Fibroblast of lung (primary cell): ENCODE measurements at regions not wholly inside any gene's neighbourhood (a gene's known extent, or its start where the extent isn't known, plus 50 kb on each side); places are given as distances from the start of the nearest gene placed in this dataset.

Source experiments
- DNase-seq, 2 donors: peaks; one replicate each; pipeline versions ENCODE4 v3.0.0 to v3.0.0-alpha.2; 2010; ENCODE audit warnings: low read depth in 2 of 2
- H2AFZ ChIP-seq: 2 replicates; pipeline ENCODE4 v1.5.1; 2012; ENCODE audit warnings: low read length, control low read depth, inconsistent platforms
- H3K27ac ChIP-seq: 2 replicates; pipeline ENCODE4 v1.5.1; 2011; ENCODE audit warnings: low read length, control low read depth; ENCODE audit not compliant: insufficient read depth
- H3K27me3 ChIP-seq: 2 replicates; pipeline ENCODE4 v1.5.1; 2011; ENCODE audit warnings: mild to moderate bottlenecking, low read length; ENCODE audit not compliant: control insufficient read depth, insufficient read depth
- H3K36me3 ChIP-seq: 2 replicates; pipeline ENCODE4 v1.5.1; 2011; ENCODE audit warnings: low read length; ENCODE audit not compliant: control insufficient read depth, insufficient read depth
- H3K4me1 ChIP-seq: 2 replicates; pipeline ENCODE4 v1.5.1; 2011; ENCODE audit warnings: low read length; ENCODE audit not compliant: control insufficient read depth, insufficient read depth; ENCODE audit errors: extremely low read depth
- H3K4me2 ChIP-seq: 2 replicates; pipeline ENCODE4 v1.5.1; 2011; ENCODE audit warnings: low read length, control low read depth; ENCODE audit not compliant: insufficient read depth; ENCODE audit errors: extremely low read depth
- H3K4me3 ChIP-seq, 4 experiments: fragments of 200-600 bp in 1 of 4; sonication (generic) in 1 of 4; replicated peaks in 1 of 4; 2 replicates each; pipeline ENCODE4 v1.5.1; 2011 to 2016; ENCODE audit warnings: low read length in 4 of 4, low read depth in 3 of 4, mild to moderate bottlenecking in 3 of 4, control low read depth in 2 of 4, inconsistent platforms in 1 of 4, mixed read lengths in 1 of 4; ENCODE audit not compliant: insufficient read depth in 1 of 4; ENCODE audit errors: control extremely low read depth in 1 of 4
- H3K79me2 ChIP-seq: 2 replicates; pipeline ENCODE4 v1.5.1; 2012; ENCODE audit warnings: mild to moderate bottlenecking, low read length, inconsistent platforms; ENCODE audit not compliant: control insufficient read depth, insufficient read depth
- H3K9ac ChIP-seq: 2 replicates; pipeline ENCODE4 v1.5.1; 2011; ENCODE audit warnings: mild to moderate bottlenecking, low read length, control low read depth; ENCODE audit not compliant: insufficient read depth
- H3K9me3 ChIP-seq: 2 replicates; pipeline ENCODE4 v1.5.1; 2012; ENCODE audit warnings: low read depth, low read length; ENCODE audit not compliant: control insufficient read depth, insufficient read depth
- H4K20me1 ChIP-seq: 2 replicates; pipeline ENCODE4 v1.5.1; 2011; ENCODE audit warnings: low read length; ENCODE audit not compliant: control insufficient read depth, insufficient read depth; ENCODE audit errors: extremely low read depth
- EZH2 ChIP-seq: IDR thresholded peaks from 2 replicates; pipeline ENCODE4 v1.5.1; 2012; ENCODE audit warnings: low read length, control low read depth, mild to moderate bottlenecking; ENCODE audit errors: missing control alignments
- TF ChIP-seq, protein P1 (sequence below), 2 donors: IDR thresholded peaks in 1 of 2; conservative IDR thresholded peaks in 1 of 2; 1 replicate in 1 of 2; 2 replicates in 1 of 2; pipeline ENCODE4 v1.5.1; 2011 to 2012; ENCODE audit warnings: low read length in 2 of 2, control low read depth in 1 of 2, inconsistent platforms in 1 of 2, low read depth in 1 of 2, mild to moderate bottlenecking in 1 of 2

DNA sequence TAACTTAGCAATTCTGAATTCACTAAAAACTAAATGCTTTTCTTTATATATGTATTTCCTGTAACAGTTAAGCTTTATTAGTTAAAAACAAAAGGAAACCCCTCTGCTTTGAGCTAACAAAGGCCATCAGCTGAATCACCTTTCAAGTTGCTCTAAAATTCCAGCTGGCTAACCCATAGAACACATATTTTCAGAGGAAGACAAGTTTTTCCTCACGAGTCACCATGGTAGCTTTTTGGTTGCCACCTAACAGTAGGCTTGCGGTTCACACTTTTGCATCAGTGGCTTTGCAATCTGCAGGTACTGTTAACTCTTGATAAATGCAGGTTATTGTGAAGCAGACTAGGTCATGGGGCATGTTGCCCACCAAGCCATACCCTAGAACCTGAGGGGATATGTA, 57.6 kb upstream of the IRX5 start:
- H3K4me1 ChIP-seq, result no peaks in the 10 kb centered on the region
- H3K36me3 ChIP-seq, result no peaks in the 10 kb centered on the region
- no peaks in the 10 kb centered on the region for H3K79me2 ChIP-seq
- H3K27ac ChIP-seq, result no peak overlapping the region
- H3K9me3 ChIP-seq, result no peaks in the 10 kb centered on the region
- DNase-seq, result no peak
- H3K4me3 ChIP-seq, result no peak overlapping the region
- no peak overlapping the region for H3K4me2 ChIP-seq
- no peaks in the 10 kb centered on the region for H3K27me3 ChIP-seq
- H4K20me1 ChIP-seq, result no peaks in the 10 kb centered on the region
- no peak overlapping the region for H3K9ac ChIP-seq
- TF ChIP-seq EZH2, result no peak
- TF ChIP-seq, protein P1, sequence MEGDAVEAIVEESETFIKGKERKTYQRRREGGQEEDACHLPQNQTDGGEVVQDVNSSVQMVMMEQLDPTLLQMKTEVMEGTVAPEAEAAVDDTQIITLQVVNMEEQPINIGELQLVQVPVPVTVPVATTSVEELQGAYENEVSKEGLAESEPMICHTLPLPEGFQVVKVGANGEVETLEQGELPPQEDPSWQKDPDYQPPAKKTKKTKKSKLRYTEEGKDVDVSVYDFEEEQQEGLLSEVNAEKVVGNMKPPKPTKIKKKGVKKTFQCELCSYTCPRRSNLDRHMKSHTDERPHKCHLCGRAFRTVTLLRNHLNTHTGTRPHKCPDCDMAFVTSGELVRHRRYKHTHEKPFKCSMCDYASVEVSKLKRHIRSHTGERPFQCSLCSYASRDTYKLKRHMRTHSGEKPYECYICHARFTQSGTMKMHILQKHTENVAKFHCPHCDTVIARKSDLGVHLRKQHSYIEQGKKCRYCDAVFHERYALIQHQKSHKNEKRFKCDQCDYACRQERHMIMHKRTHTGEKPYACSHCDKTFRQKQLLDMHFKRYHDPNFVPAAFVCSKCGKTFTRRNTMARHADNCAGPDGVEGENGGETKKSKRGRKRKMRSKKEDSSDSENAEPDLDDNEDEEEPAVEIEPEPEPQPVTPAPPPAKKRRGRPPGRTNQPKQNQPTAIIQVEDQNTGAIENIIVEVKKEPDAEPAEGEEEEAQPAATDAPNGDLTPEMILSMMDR (conservative IDR thresholded peaks at IDR 0.05 in 1 of 2, IDR thresholded peaks at IDR 0.05 in 1 of 2; ENCODE audit: low read depth in 1 of 2, low read length in 2 of 2), result no peak
- no peak overlapping the region for H2AFZ ChIP-seq

DNA sequence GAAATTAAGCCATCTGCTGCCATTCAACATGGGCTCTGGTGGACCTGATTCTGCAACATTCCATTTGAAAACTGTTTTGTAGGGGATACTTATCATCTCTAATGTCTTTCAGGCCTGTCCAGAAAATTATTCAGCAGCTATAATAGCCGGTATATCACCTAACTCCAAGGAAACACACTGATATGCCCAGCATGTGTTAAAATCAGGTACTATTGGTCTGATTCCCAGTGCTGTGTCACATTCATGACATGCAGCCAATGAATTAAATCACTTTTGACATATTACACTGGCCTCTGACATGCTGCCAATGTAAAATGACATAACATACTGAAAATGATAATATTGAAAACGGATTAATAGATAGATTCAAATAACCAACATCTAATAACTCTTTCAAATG, 60.5 kb upstream of the IRX5 start:
- TF ChIP-seq, protein P1 (conservative IDR thresholded peaks at IDR 0.05 in 1 of 2, IDR thresholded peaks at IDR 0.05 in 1 of 2; ENCODE audit: low read depth in 1 of 2, low read length in 2 of 2), result no peak
- Histone ChIP-seq H3K36me3 (no peaks in the 10 kb centered on the region), H3K27me3 (no peaks in the 10 kb centered on the region), H4K20me1 (no peaks in the 10 kb centered on the region), H3K4me3 (no peak overlapping the region), H3K27ac (no peak overlapping the region), H2AFZ (no peak overlapping the region), H3K79me2 (no peaks in the 10 kb centered on the region), H3K4me2 (no peak overlapping the region), H3K9ac (no peak overlapping the region), H3K4me1 (no peaks in the 10 kb centered on the region), H3K9me3 (no peaks in the 10 kb centered on the region)
- DNase-seq, result no peak

DNA sequence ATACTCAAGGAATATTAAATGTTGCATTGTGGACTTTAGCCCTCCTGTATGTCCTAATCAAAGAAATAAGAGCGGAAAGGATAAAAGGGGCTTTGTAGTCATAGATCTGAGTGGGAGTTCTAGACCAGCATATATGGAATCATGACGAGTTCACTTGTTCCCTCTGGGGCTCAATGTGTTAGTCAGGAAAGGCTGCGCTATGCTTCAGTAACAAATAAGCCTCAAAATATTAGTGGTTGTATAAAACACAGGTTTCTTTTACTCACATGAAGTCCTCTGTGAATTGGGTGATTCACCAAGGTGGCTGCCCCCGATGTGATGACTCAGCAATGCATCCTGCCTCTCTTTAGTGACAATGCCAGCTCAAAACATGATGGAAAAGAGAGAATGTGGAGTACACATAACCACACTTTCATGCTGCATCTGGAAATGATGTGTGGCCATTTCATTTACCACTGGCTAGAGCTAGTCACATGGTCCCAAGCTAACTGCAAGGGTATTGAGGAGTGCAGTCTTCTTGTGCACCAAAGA, 63.3 kb upstream of the IRX5 start:
- H3K27ac ChIP-seq, result no peak overlapping the region
- H4K20me1 ChIP-seq, result no peaks in the 10 kb centered on the region
- no peak for TF ChIP-seq EZH2
- TF ChIP-seq, protein P1 (conservative IDR thresholded peaks at IDR 0.05 in 1 of 2, IDR thresholded peaks at IDR 0.05 in 1 of 2; ENCODE audit: low read depth in 1 of 2, low read length in 2 of 2), result no peak
- H3K9ac ChIP-seq, result no peak overlapping the region
- no peaks in the 10 kb centered on the region for H3K4me1 ChIP-seq
- no peak overlapping the region for H3K4me3 ChIP-seq
- no peaks in the 10 kb centered on the region for H3K36me3 ChIP-seq
- no peak overlapping the region for H2AFZ ChIP-seq
- no peaks in the 10 kb centered on the region for H3K27me3 ChIP-seq
- H3K9me3 ChIP-seq, result no peaks in the 10 kb centered on the region
- DNase-seq, result no peak
- no peak overlapping the region for H3K4me2 ChIP-seq
- no peaks in the 10 kb centered on the region for H3K79me2 ChIP-seq
